ENCODE measurements at regions not wholly inside any gene's neighbourhood (a gene's known extent, or its start where the extent isn't known, plus 50 kb on each side); places are given as distances from the start of the nearest gene placed in this dataset.

DNA sequence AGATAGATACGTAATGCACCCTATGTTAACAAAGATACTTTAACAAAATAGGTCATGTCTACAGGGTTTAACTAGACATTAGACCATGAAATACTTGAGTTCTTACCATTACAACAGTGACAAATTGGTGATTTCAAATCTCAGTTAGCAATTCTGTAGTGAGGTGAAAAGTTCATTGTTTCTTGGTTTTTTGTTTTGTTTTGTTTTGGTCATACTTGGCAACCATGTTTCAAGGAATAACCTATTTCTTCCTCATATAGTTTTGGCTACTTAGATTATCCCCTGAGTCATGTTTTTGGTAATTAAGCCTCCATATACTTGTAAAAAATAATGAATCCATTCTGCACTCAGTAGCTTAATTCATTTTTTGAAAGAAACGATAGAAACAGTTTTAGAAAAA is 1200.4 kb downstream of the DIAPH3 start:
- H3K36me3 ChIP-seq (ENCODE audit: insufficient read depth, low read length) = no peaks in the 10 kb centered on the region
- no peak overlapping the region for H3K9ac ChIP-seq (ENCODE audit: low read depth, low read length)
- H3K4me2 ChIP-seq (ENCODE audit: low read length) = no peak overlapping the region
- H3K27me3 ChIP-seq (ENCODE audit: control insufficient read depth, insufficient read depth, low read length) = no peaks in the 10 kb centered on the region
- H3K4me3 ChIP-seq (ENCODE audit: low read length) = no peak overlapping the region
- H3K4me1 ChIP-seq (ENCODE audit: control insufficient read depth, insufficient read depth, low read length) = no peaks in the 10 kb centered on the region
- H3K9me3 ChIP-seq (replicated peaks; ENCODE audit: low read length) = no peaks in the 10 kb centered on the region

DNA sequence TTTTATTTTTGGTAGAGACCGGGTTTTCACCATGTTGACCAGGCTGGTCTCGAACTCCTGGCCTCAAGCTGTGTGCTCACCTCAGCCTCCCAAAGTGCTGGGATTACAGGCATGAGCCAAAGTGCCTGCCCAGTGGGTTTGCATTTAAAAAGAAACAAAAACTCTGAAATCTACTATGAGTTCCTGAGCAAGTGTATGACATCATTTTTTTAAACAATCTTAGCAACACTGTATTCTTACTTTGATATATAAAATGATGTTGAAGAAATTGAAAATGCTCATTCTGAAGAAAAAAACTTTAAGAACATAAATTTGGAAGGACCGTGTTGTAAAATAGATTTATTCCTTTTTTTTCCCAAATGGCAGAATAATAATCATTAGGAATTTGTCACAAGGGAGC is 1199.7 kb downstream of the DIAPH3 start:
- Histone ChIP-seq H3K4me1 (ENCODE audit: control insufficient read depth, insufficient read depth, low read length) (no peaks in the 10 kb centered on the region), H3K4me2 (ENCODE audit: low read length) (no peak overlapping the region), H3K9ac (ENCODE audit: low read depth, low read length) (no peak overlapping the region), H3K27me3 (ENCODE audit: control insufficient read depth, insufficient read depth, low read length) (no peaks in the 10 kb centered on the region), H3K4me3 (ENCODE audit: low read length) (no peak overlapping the region), H3K9me3 (replicated peaks; ENCODE audit: low read length) (no peaks in the 10 kb centered on the region), H3K36me3 (ENCODE audit: insufficient read depth, low read length) (no peaks in the 10 kb centered on the region)

DNA sequence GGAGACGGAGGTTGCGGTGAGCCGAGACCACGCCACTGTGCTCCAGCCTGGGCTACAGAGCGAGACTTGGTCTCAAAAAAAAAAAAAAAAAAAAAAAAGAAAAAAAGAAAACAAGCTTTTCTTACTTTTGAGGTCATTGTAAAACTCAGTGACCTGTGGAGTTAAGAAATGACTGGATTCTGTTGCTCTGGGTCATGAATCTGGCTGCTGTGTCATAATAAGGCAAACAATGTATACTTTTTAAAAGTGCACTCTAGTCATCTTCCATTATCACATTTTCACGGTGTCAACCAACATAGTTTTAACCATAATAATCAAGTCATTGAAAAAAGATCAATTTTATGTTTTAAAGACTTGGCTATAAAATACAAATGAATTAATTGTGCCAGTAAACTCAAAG is 1186.6 kb downstream of the DIAPH3 start:
- no peak overlapping the region for H3K4me3 ChIP-seq (ENCODE audit: low read length)
- H3K9me3 ChIP-seq (replicated peaks; ENCODE audit: low read length) = no peaks in the 10 kb centered on the region
- H3K27me3 ChIP-seq (ENCODE audit: control insufficient read depth, insufficient read depth, low read length) = no peaks in the 10 kb centered on the region
- H3K4me2 ChIP-seq (ENCODE audit: low read length) = no peak overlapping the region
- no peaks in the 10 kb centered on the region for H3K4me1 ChIP-seq (ENCODE audit: control insufficient read depth, insufficient read depth, low read length)
- H3K36me3 ChIP-seq (ENCODE audit: insufficient read depth, low read length) = no peaks in the 10 kb centered on the region
- H3K9ac ChIP-seq (ENCODE audit: low read depth, low read length) = no peak overlapping the region

DNA sequence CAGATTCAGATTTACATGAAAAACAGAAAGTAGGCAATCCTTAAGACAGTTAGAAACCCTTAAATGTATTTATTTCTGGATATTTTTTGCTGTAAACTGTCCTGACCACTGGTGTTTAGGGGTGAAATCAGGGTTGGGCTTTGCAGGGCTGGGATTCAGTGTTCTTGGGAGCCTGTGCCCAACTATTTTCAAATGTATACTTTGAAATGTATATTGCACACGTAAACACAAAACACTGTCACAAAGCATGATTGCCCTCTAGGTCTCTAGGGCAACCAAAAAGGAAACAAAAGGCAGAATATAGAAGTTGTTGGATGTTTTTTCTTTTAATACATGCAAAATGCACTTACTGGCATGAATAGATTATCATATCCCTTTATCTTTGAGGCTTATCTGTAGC is 1185.4 kb downstream of the DIAPH3 start:
- Histone ChIP-seq H3K27me3 (ENCODE audit: control insufficient read depth, insufficient read depth, low read length) (no peaks in the 10 kb centered on the region), H3K36me3 (ENCODE audit: insufficient read depth, low read length) (no peaks in the 10 kb centered on the region), H3K9me3 (replicated peaks; ENCODE audit: low read length) (no peaks in the 10 kb centered on the region), H3K4me2 (ENCODE audit: low read length) (no peak overlapping the region), H3K4me3 (ENCODE audit: low read length) (no peak overlapping the region), H3K9ac (ENCODE audit: low read depth, low read length) (no peak overlapping the region), H3K4me1 (ENCODE audit: control insufficient read depth, insufficient read depth, low read length) (no peaks in the 10 kb centered on the region)

DNA sequence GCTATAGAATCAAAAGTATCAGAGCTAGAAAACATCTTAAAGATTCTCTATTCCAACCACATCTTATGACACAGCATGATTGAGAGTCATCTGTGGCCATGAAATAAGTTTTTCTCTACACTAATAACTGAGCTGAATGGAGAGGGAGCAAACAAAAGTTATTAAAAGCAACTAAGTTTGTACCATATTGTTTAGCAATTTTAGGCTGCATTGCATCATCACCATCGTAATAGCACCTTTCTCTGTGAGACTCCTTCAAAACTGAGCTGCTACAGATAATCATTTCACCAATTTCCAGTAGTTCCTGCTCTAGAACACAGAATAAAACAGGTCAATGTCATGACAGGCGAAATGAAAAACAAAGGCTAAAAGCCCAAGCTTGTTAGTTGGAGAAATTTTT is 1183.9 kb downstream of the DIAPH3 start:
- no peak overlapping the region for H3K4me3 ChIP-seq (ENCODE audit: low read length)
- no peaks in the 10 kb centered on the region for H3K36me3 ChIP-seq (ENCODE audit: insufficient read depth, low read length)
- no peak overlapping the region for H3K9ac ChIP-seq (ENCODE audit: low read depth, low read length)
- no peaks in the 10 kb centered on the region for H3K9me3 ChIP-seq (replicated peaks; ENCODE audit: low read length)
- H3K4me2 ChIP-seq (ENCODE audit: low read length) = no peak overlapping the region
- no peaks in the 10 kb centered on the region for H3K27me3 ChIP-seq (ENCODE audit: control insufficient read depth, insufficient read depth, low read length)
- no peaks in the 10 kb centered on the region for H3K4me1 ChIP-seq (ENCODE audit: control insufficient read depth, insufficient read depth, low read length)

DNA sequence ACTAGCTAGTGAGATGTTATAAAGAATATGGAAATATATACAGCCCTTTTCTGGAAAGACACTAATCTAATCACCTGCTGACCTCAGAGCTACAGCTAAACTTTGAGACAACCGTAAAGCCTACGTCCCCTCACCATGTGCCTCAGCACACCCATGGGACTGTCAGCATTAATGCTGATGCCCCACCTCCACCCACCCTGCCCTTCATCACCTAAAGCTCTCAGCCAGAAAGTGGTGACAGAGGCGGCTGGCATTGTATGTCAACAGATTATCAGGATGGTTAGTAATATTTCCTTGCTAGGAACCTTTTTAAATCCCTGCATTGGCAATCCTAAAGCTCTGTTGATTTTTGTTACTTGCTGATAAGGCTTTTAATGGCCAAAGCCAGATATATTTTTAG is 1177.9 kb downstream of the DIAPH3 start:
- no peaks in the 10 kb centered on the region for H3K36me3 ChIP-seq (ENCODE audit: insufficient read depth, low read length)
- no peak overlapping the region for H3K4me2 ChIP-seq (ENCODE audit: low read length)
- H3K9ac ChIP-seq (ENCODE audit: low read depth, low read length) = no peak overlapping the region
- H3K9me3 ChIP-seq (replicated peaks; ENCODE audit: low read length) = no peaks in the 10 kb centered on the region
- no peak overlapping the region for H3K4me3 ChIP-seq (ENCODE audit: low read length)
- H3K27me3 ChIP-seq (ENCODE audit: control insufficient read depth, insufficient read depth, low read length) = no peaks in the 10 kb centered on the region
- no peaks in the 10 kb centered on the region for H3K4me1 ChIP-seq (ENCODE audit: control insufficient read depth, insufficient read depth, low read length)

DNA sequence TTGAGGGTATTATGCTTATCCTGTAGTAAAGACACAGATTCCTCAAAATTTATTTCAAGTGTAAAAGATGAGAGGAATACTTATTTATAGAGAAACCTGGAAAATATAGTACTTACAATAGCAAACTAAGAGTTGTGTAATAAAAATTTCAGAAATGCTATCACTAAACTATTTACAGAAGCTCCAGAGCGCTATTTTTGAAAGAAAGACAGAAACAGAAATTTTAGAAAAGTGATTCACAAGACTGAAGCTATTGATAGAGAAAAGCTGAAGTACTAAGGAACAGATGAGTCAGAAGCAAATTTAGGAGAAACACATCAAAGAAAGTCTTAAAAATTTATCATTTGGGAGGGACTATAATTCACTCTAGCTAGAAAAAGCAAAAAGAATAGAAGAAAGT is 1174.2 kb downstream of the DIAPH3 start:
- no peaks in the 10 kb centered on the region for H3K4me1 ChIP-seq (ENCODE audit: control insufficient read depth, insufficient read depth, low read length)
- no peaks in the 10 kb centered on the region for H3K27me3 ChIP-seq (ENCODE audit: control insufficient read depth, insufficient read depth, low read length)
- H3K9ac ChIP-seq (ENCODE audit: low read depth, low read length) = no peak overlapping the region
- no peak overlapping the region for H3K4me3 ChIP-seq (ENCODE audit: low read length)
- H3K9me3 ChIP-seq (replicated peaks; ENCODE audit: low read length) = no peaks in the 10 kb centered on the region
- H3K36me3 ChIP-seq (ENCODE audit: insufficient read depth, low read length) = no peaks in the 10 kb centered on the region
- H3K4me2 ChIP-seq (ENCODE audit: low read length) = no peak overlapping the region

DNA sequence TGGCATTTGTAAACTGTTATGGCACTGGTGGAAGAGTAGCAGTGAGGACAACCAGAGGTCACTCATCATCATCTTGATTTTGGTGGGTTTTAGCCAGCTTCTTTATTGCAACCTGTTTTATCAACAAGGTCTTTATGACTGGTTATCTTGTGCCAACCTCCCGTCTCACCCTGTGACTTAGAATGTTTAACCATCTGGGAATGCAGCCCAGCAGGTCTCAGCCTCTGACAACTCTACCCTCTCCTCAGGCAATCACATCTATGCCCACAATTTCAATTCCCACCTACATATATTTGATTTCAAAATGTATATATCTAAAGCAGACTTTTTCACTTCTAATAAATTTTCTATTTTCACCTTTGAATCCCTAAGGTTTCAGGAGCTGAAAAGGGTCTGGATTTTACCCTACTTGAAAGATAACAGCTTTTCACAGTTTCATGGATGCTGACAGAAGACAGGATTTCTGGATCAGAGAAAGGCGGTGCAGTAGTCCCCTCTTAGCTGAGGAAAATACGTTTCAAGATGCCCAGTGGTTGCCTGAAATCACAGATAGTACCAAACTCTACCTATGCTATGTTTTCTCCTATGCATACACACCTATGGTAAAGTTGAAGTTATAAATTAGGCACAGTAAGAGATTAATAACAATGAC is 1171.8 kb downstream of the DIAPH3 start:
- H3K4me1 ChIP-seq (ENCODE audit: control insufficient read depth, insufficient read depth, low read length) = no peaks in the 10 kb centered on the region
- H3K36me3 ChIP-seq (ENCODE audit: insufficient read depth, low read length) = no peaks in the 10 kb centered on the region
- H3K4me3 ChIP-seq (ENCODE audit: low read length) = no peak overlapping the region
- H3K9me3 ChIP-seq (replicated peaks; ENCODE audit: low read length) = no peaks in the 10 kb centered on the region
- no peaks in the 10 kb centered on the region for H3K27me3 ChIP-seq (ENCODE audit: control insufficient read depth, insufficient read depth, low read length)
- H3K4me2 ChIP-seq (ENCODE audit: low read length) = no peak overlapping the region
- H3K9ac ChIP-seq (ENCODE audit: low read depth, low read length) = no peak overlapping the region

DNA sequence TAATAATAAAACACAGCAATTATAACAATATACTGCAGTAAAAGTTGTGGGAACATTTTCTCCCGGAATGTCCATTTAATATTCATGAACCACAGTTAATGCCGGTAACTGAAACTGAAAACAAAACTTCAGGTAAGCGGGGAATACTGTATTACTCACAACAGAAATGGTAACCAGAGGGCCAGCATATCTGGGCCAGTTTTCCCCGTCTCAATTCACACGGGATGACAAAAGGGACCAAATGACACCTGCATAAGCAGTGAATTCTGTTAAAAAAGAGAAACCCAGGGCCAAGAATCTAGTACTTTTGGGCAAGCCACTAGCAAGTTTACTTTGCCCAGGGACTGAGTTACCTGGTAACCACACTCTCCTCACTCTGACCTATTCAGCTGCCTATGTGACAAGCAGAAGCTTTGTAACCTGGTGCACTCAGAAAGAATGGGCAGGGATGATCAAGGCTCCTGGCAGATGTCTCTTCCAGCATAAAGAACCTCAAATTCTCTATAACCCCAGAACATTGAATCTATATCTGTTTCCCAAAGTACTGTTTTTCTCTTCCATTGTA is 1171.2 kb downstream of the DIAPH3 start:
- Histone ChIP-seq H3K9ac (ENCODE audit: low read depth, low read length) (no peak overlapping the region), H3K36me3 (ENCODE audit: insufficient read depth, low read length) (no peaks in the 10 kb centered on the region), H3K4me2 (ENCODE audit: low read length) (no peak overlapping the region), H3K4me3 (ENCODE audit: low read length) (no peak overlapping the region), H3K4me1 (ENCODE audit: control insufficient read depth, insufficient read depth, low read length) (no peaks in the 10 kb centered on the region), H3K27me3 (ENCODE audit: control insufficient read depth, insufficient read depth, low read length) (no peaks in the 10 kb centered on the region), H3K9me3 (replicated peaks; ENCODE audit: low read length) (no peaks in the 10 kb centered on the region)

DNA sequence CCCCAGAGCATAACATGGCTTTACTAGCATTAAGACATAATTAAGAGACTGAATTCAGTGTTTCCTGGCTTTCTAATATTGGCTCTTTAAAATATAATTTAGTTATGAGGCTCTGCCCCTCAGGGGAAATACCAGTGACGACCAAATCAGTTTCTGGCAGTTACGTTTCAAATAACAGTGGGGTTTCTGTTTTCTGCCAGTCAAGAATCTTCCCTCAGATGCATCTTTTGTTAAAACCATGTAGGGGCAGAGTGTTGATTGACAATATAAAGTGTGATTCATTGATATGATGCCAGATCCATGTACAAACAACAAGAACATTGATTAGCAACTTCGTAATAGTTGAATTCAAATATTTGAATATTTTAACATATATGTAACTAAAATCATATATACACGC is 1169.7 kb downstream of the DIAPH3 start:
- Histone ChIP-seq H3K4me1 (ENCODE audit: control insufficient read depth, insufficient read depth, low read length) (no peaks in the 10 kb centered on the region), H3K36me3 (ENCODE audit: insufficient read depth, low read length) (no peaks in the 10 kb centered on the region), H3K9me3 (replicated peaks; ENCODE audit: low read length) (no peaks in the 10 kb centered on the region), H3K4me3 (ENCODE audit: low read length) (no peak overlapping the region), H3K27me3 (ENCODE audit: control insufficient read depth, insufficient read depth, low read length) (no peaks in the 10 kb centered on the region), H3K4me2 (ENCODE audit: low read length) (no peak overlapping the region), H3K9ac (ENCODE audit: low read depth, low read length) (no peak overlapping the region)

DNA sequence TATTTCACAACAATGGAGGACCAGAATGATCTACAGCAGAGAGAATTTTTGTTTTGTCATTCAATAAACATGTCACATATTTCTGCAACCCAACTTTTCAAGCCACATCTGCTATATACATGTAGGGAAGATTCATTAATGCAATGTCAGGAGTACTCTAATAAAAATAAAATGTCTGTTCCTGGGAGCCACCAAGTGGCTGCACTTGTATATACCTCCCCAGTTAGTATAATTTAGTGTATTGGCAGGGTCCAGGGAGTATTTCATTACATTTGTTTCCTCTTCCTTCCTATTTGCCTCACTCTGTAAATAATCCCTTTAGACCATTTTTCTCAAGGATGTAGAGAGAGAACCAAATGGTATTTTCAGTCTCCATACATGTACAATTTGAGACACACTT is 1169.0 kb downstream of the DIAPH3 start:
- H3K9me3 ChIP-seq (replicated peaks; ENCODE audit: low read length) = no peaks in the 10 kb centered on the region
- no peak overlapping the region for H3K4me3 ChIP-seq (ENCODE audit: low read length)
- no peaks in the 10 kb centered on the region for H3K27me3 ChIP-seq (ENCODE audit: control insufficient read depth, insufficient read depth, low read length)
- no peak overlapping the region for H3K9ac ChIP-seq (ENCODE audit: low read depth, low read length)
- H3K4me2 ChIP-seq (ENCODE audit: low read length) = no peak overlapping the region
- H3K36me3 ChIP-seq (ENCODE audit: insufficient read depth, low read length) = no peaks in the 10 kb centered on the region
- H3K4me1 ChIP-seq (ENCODE audit: control insufficient read depth, insufficient read depth, low read length) = no peaks in the 10 kb centered on the region

DNA sequence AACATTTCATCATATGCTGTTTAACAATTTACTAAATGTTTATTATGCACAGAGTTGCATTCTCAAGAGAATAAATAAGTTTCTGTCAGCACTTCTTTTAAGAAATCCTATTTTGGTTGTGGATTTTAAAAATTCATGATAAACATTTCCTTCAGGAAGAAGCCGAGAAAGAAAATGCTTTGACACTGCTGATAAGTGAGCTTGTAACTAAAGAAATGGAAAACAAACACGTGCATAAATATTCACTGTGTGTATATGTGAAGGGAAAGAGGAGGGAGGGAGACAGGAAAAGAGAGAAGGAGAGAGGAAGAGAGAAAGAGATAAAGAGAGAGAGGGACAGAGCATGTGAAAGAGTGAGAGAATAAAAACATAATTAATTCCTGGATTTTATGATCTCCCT is 1165.0 kb downstream of the DIAPH3 start:
- Histone ChIP-seq H3K4me3 (ENCODE audit: low read length) (no peak overlapping the region), H3K4me2 (ENCODE audit: low read length) (no peak overlapping the region), H3K9me3 (replicated peaks; ENCODE audit: low read length) (peaks cover 4% of the 10 kb centered on the region), H3K27me3 (ENCODE audit: control insufficient read depth, insufficient read depth, low read length) (no peaks in the 10 kb centered on the region), H3K9ac (ENCODE audit: low read depth, low read length) (no peak overlapping the region), H3K4me1 (ENCODE audit: control insufficient read depth, insufficient read depth, low read length) (no peaks in the 10 kb centered on the region), H3K36me3 (ENCODE audit: insufficient read depth, low read length) (no peaks in the 10 kb centered on the region)
